ENCODE measurements at regions not wholly inside any gene's neighbourhood (a gene's known extent, or its start where the extent isn't known, plus 50 kb on each side); places are given as distances from the start of the nearest gene placed in this dataset.

GRCh38 chr2:217398101-217398500 lies 538.2 kb upstream of the TNP1 start:
- TF ChIP-seq EP300 (IDR thresholded peaks at IDR 0.05) = no peak
- TF ChIP-seq, protein P1, sequence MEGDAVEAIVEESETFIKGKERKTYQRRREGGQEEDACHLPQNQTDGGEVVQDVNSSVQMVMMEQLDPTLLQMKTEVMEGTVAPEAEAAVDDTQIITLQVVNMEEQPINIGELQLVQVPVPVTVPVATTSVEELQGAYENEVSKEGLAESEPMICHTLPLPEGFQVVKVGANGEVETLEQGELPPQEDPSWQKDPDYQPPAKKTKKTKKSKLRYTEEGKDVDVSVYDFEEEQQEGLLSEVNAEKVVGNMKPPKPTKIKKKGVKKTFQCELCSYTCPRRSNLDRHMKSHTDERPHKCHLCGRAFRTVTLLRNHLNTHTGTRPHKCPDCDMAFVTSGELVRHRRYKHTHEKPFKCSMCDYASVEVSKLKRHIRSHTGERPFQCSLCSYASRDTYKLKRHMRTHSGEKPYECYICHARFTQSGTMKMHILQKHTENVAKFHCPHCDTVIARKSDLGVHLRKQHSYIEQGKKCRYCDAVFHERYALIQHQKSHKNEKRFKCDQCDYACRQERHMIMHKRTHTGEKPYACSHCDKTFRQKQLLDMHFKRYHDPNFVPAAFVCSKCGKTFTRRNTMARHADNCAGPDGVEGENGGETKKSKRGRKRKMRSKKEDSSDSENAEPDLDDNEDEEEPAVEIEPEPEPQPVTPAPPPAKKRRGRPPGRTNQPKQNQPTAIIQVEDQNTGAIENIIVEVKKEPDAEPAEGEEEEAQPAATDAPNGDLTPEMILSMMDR (IDR thresholded peaks at IDR 0.05) = no peak
- no peak for TF ChIP-seq POLR2A (IDR thresholded peaks at IDR 0.05)
- TF ChIP-seq POLR2AphosphoS5 (IDR thresholded peaks at IDR 0.05) = no peak
- Histone ChIP-seq H3K27ac (no peak overlapping the region), H3K36me3 (no peaks in the 10 kb centered on the region), H3K9me3 (no peaks in the 10 kb centered on the region), H3K4me3 (no peak overlapping the region), H3K4me1 (peaks cover 6 to 55% (median 21%) of the 10 kb centered on the region in 4 donors), H3K27me3 (no peaks in the 10 kb centered on the region)
- DNase-seq = no peak
- WGBS, 5 donors = 79 to 85% (median 84%) methylated on average over 7 of the region's 7 CpGs
- intact Hi-C loops (cut with DNase I; ENCODE audit: low total_unique reads) = no loop called here

GRCh38 chr2:217396586-217396985 lies 536.7 kb upstream of the TNP1 start:
- Histone ChIP-seq H3K4me3 (no peak overlapping the region), H3K27ac (peak overlapping the region in 4 of 5 donors; percentile 10 to 49 (median 40)), H3K4me1 (peaks cover 8 to 50% (median 17%) of the 10 kb centered on the region in 4 donors), H3K36me3 (no peaks in the 10 kb centered on the region), H3K9me3 (peaks cover 0 to 6% (median 0%) of the 10 kb centered on the region in 4 donors), H3K27me3 (no peaks in the 10 kb centered on the region)
- TF ChIP-seq EP300 (IDR thresholded peaks at IDR 0.05) (no peak), POLR2AphosphoS5 (IDR thresholded peaks at IDR 0.05) (no peak), POLR2A (IDR thresholded peaks at IDR 0.05) (no peak)
- TF ChIP-seq, protein P1 (IDR thresholded peaks at IDR 0.05) = no peak
- DNase-seq = no peak
- WGBS, 5 donors = 42 to 56% (median 46%) methylated on average over 2 of the region's 2 CpGs
- intact Hi-C loops (cut with DNase I; ENCODE audit: low total_unique reads) = no loop called here

DNA sequence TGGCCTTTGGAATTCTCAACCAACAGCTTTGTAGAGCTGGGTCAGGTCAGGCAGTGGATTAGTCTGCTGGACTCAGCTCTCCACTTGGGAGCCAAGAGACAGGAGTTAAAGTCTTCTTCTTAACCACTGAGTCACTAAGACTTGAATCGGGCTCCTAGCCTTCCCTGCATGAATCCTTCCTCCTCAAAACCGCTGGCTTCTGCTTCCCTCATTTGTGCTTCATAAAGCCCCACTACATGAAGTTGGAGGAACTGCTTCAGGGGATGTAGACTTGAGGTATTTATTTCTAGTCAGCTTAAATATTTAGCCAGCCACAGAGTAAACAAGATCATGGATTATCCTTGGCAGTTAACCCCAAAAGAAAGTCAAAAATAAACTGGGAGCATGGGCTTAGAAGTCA lies 536.3 kb upstream of the TNP1 start:
- intact Hi-C loops (cut with DNase I; ENCODE audit: low total_unique reads) = no loop called here
- Histone ChIP-seq H3K9me3 (peaks cover 0 to 10% (median 0%) of the 10 kb centered on the region in 4 donors), H3K4me3 (no peak overlapping the region), H3K4me1 (peaks cover 8 to 50% (median 17%) of the 10 kb centered on the region in 4 donors), H3K27ac (peak overlapping the region; percentile 10 to 49 (median 36)), H3K27me3 (no peaks in the 10 kb centered on the region), H3K36me3 (no peaks in the 10 kb centered on the region)
- TF ChIP-seq POLR2A (IDR thresholded peaks at IDR 0.05) (no peak), POLR2AphosphoS5 (IDR thresholded peaks at IDR 0.05) (no peak), EP300 (IDR thresholded peaks at IDR 0.05) (no peak)
- TF ChIP-seq, protein P1 (IDR thresholded peaks at IDR 0.05) = no peak
- no peak for DNase-seq
- WGBS, 5 donors = 35 to 42% (median 36%) methylated on average over 2 of the region's 2 CpGs

GRCh38 chr2:217394510-217395351 lies 534.9 kb upstream of the TNP1 start:
- TF ChIP-seq POLR2AphosphoS5 (IDR thresholded peaks at IDR 0.05) (no peak), POLR2A (IDR thresholded peaks at IDR 0.05) (no peak), EP300 (IDR thresholded peaks at IDR 0.05) (no peak)
- TF ChIP-seq, protein P1 (IDR thresholded peaks at IDR 0.05) = no peak

More at GRCh38 chr2:217394510-217395351, 534.9 kb upstream of the TNP1 start:
- Histone ChIP-seq H3K27ac (peak overlapping the region in 1 of 5 donors; percentile 70), H3K9me3 (peaks cover 0 to 20% (median 7%) of the 10 kb centered on the region in 4 donors), H3K27me3 (no peaks in the 10 kb centered on the region), H3K4me1 (peaks cover 8 to 50% (median 17%) of the 10 kb centered on the region in 4 donors), H3K36me3 (no peaks in the 10 kb centered on the region), H3K4me3 (no peak overlapping the region)
- DNase-seq = no peak
- intact Hi-C loops (cut with DNase I; ENCODE audit: low total_unique reads) = no loop called here
- WGBS, 5 donors = 81 to 86% (median 83%) methylated on average over 8 of the region's 8 CpGs
